ENCODE measurements at regions not wholly inside any gene's neighbourhood (a gene's known extent, or its start where the extent isn't known, plus 50 kb on each side); places are given as distances from the start of the nearest gene placed in this dataset.

DNA sequence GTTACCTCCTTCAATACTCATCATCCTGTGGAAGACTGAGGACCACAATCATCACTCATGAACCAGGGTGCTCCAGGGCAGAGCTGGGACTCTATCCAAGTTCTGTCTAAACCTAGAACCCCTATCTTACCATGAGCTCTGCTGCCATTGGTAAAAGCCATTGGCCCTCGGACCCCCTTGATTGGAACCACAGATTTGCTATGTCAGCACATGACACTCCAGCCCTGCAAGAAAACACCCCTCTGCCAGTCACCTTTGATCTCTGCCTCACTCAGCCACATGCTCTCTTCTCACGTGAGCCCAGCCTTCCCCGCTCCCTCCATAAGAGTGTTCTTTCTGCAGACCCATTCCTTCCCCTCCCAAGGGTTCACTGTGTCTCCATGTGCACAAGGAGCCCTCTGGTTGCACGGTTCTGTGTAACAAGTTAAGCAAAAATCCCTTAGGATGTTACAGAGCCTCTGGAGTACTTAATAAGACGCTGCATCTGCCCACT is 468.8 kb upstream of the DYNLRB2 start:
- Histone ChIP-seq H3K9ac (ENCODE audit: extremely low read depth, low read length, poor library complexity, severe bottlenecking) (no peak overlapping the region), H3K36me3 (ENCODE audit: control insufficient read depth, insufficient read depth, low read length) (no peaks in the 10 kb centered on the region), H3K4me3 (ENCODE audit: low read length) (no peak overlapping the region), H3K27ac (ENCODE audit: low read depth, low read length) (no peak overlapping the region), H3K4me1 (ENCODE audit: control insufficient read depth, insufficient read depth, low read length) (no peaks in the 10 kb centered on the region), H3K27me3 (ENCODE audit: control insufficient read depth, insufficient read depth, low read length, poor library complexity, severe bottlenecking) (peaks cover 38% of the 10 kb centered on the region), H3K9me3 (ENCODE audit: control insufficient read depth, low read length) (peaks cover 6% of the 10 kb centered on the region)
- H3K36me3 Mint-ChIP-seq (ENCODE audit: low read depth), result no peaks in the 10 kb centered on the region
- TF ChIP-seq, protein P1, sequence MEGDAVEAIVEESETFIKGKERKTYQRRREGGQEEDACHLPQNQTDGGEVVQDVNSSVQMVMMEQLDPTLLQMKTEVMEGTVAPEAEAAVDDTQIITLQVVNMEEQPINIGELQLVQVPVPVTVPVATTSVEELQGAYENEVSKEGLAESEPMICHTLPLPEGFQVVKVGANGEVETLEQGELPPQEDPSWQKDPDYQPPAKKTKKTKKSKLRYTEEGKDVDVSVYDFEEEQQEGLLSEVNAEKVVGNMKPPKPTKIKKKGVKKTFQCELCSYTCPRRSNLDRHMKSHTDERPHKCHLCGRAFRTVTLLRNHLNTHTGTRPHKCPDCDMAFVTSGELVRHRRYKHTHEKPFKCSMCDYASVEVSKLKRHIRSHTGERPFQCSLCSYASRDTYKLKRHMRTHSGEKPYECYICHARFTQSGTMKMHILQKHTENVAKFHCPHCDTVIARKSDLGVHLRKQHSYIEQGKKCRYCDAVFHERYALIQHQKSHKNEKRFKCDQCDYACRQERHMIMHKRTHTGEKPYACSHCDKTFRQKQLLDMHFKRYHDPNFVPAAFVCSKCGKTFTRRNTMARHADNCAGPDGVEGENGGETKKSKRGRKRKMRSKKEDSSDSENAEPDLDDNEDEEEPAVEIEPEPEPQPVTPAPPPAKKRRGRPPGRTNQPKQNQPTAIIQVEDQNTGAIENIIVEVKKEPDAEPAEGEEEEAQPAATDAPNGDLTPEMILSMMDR (conservative IDR thresholded peaks at IDR 0.05), result no peak
- peaks cover 13% of the 10 kb centered on the region for H3K4me1 Mint-ChIP-seq
- peaks cover 12% of the 10 kb centered on the region for H3K9me3 Mint-ChIP-seq
- no peak overlapping the region for H3K4me3 Mint-ChIP-seq
- WGBS, 2 experiments (ENCODE audit: insufficient coverage in 1 of 2, insufficient read length in 1 of 2), result 90 to 91% methylated on average over 5 of the region's 5 CpGs
- H3K27me3 Mint-ChIP-seq (ENCODE audit: insufficient read depth), result peaks cover 73% of the 10 kb centered on the region
- DNase-seq, result no peak
- no peak overlapping the region for H3K27ac Mint-ChIP-seq

DNA sequence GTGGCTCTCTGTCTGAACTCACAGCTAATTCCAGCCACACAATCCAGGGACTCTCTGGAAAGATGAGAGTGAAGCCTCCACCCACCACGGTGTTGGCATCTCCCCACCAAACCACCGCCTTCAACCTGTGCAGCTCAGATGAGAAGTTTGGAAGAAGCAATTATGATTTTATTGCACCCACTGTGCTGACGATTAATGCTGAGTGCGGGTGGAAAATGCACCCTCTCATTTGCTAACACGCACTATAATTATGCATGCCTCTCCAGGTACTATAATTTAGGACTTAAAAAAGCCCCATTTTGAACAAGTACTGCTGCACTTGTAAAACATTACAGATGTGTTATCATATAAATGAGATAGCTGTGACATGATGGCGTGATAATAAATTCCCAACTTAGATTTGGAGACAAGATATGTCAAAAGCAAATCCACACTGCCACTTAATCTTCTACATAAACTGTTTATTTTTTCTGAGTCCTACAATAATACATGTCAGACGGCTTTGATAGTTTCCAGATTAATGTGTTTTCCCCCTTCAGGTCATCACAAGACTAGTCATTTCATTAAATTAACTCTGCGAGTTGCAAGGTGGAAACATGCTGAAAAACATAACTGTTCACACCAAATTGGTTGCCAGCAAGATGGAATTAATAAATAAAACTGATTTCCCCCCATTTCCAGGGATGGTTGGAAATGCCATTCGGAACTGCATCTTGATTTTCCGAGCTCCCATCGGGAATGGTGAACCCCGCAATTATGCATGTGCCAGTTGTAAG is 466.5 kb upstream of the MAF start:
- 91 to 99% methylated on average over 6 to 12 of the region's 12 CpGs for WGBS, 2 experiments (ENCODE audit: insufficient coverage in 1 of 2, insufficient read length in 1 of 2)
- H3K27ac ChIP-seq (ENCODE audit: low read depth, low read length), result no peak overlapping the region
- Mint-ChIP-seq H3K36me3 (ENCODE audit: low read depth) (no peaks in the 10 kb centered on the region), H3K27ac (no peak overlapping the region), H3K4me3 (no peak overlapping the region), H3K4me1 (peaks cover 19% of the 10 kb centered on the region), H3K27me3 (ENCODE audit: insufficient read depth) (peaks cover 60% of the 10 kb centered on the region), H3K9me3 (peaks cover 12% of the 10 kb centered on the region)
- H3K9me3 ChIP-seq (ENCODE audit: control insufficient read depth, low read length), result peaks cover 6% of the 10 kb centered on the region
- no peak for DNase-seq
- TF ChIP-seq, protein P1 (conservative IDR thresholded peaks at IDR 0.05), result no peak
- no peak overlapping the region for H3K9ac ChIP-seq (ENCODE audit: extremely low read depth, low read length, poor library complexity, severe bottlenecking)
- peaks cover 30% of the 10 kb centered on the region for H3K27me3 ChIP-seq (ENCODE audit: control insufficient read depth, insufficient read depth, low read length, poor library complexity, severe bottlenecking)
- H3K4me3 ChIP-seq (ENCODE audit: low read length), result no peak overlapping the region
- H3K4me1 ChIP-seq (ENCODE audit: control insufficient read depth, insufficient read depth, low read length), result peaks cover 4% of the 10 kb centered on the region
- no peaks in the 10 kb centered on the region for H3K36me3 ChIP-seq (ENCODE audit: control insufficient read depth, insufficient read depth, low read length)

DNA sequence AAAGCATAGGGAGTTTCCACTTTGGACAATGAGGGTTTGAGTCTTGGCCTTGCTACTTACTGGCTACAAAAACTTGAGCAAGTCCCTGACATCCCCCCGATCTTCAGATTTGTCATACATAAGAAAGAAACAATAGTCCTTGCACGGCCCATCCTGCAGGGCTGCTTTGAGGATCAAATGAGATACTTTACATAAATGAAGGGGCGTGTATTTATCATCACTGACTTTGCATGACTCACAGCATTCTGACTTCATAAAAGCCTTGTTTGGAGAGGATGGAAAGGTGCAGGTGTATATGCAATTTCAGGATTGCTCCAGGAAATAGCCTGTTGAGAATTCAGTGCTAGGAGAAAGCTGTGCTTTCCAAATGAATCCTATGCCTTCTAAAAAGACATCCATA is 465.0 kb upstream of the MAF start:
- Histone ChIP-seq H3K27me3 (ENCODE audit: control insufficient read depth, insufficient read depth, low read length, poor library complexity, severe bottlenecking) (peaks cover 35% of the 10 kb centered on the region), H3K36me3 (ENCODE audit: control insufficient read depth, insufficient read depth, low read length) (no peaks in the 10 kb centered on the region), H3K4me1 (ENCODE audit: control insufficient read depth, insufficient read depth, low read length) (peaks cover 4% of the 10 kb centered on the region), H3K9me3 (ENCODE audit: control insufficient read depth, low read length) (peaks cover 6% of the 10 kb centered on the region), H3K27ac (ENCODE audit: low read depth, low read length) (no peak overlapping the region), H3K4me3 (ENCODE audit: low read length) (no peak overlapping the region), H3K9ac (ENCODE audit: extremely low read depth, low read length, poor library complexity, severe bottlenecking) (no peak overlapping the region)
- peaks cover 10% of the 10 kb centered on the region for H3K4me1 Mint-ChIP-seq
- peaks cover 12% of the 10 kb centered on the region for H3K9me3 Mint-ChIP-seq
- TF ChIP-seq, protein P1 (conservative IDR thresholded peaks at IDR 0.05), result no peak
- no peak overlapping the region for H3K4me3 Mint-ChIP-seq
- no peak for DNase-seq
- peaks cover 68% of the 10 kb centered on the region for H3K27me3 Mint-ChIP-seq (ENCODE audit: insufficient read depth)
- H3K36me3 Mint-ChIP-seq (ENCODE audit: low read depth), result no peaks in the 10 kb centered on the region
- WGBS, 2 experiments (ENCODE audit: insufficient coverage in 1 of 2, insufficient read length in 1 of 2), result 85 to 91% methylated on average over 3 of the region's 3 CpGs
- no peak overlapping the region for H3K27ac Mint-ChIP-seq
